C4-2B (cell line): ENCODE measurements at regions not wholly inside any gene's neighbourhood (a gene's known extent, or its start where the extent isn't known, plus 50 kb on each side); places are given as distances from the start of the nearest gene placed in this dataset.

Experiments
- H3K27ac ChIP-seq: fragments of 450-650 bp; 2 replicates; pipeline ENCODE4 v1.5.1; 2017
- ZFX ChIP-seq: fragments of 450-650 bp; IDR thresholded peaks from 2 replicates; pipeline ENCODE4 v1.6.1; 2017
- TF ChIP-seq, protein P1 (sequence below): fragments of 450-650 bp; conservative IDR thresholded peaks from 2 replicates; pipeline ENCODE4 v1.5.1; 2017; ENCODE audit warnings: mild to moderate bottlenecking

DNA sequence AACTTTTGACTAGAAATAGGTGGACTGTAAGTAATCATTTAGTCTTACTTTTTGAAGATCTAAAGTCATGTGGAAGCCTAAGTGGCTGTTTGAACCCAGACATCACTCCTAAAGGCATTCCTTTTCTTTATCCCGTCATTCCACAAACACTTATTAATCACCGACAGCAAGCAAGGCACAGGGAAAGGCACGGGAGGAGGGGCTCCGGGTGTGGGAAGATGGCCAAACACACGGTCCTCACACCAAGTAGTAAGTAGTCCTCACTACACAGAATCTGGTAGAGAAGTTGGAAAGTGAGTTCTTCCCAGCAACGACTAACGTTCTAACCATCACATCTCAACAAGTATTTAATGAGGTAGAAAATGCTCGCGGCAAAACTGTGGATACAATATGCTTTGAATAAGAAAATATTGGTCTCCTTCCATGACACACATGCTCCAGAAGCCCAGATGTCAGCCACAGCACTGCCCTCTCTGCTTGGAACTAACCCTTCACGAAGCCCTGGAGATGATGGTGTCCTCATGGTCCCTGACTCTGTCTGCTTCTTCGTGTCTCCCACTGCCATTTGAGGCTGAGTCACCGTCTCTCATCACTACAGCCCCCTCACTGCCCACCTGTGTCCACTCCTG, 202.2 kb downstream of the OPA1 start:
- TF ChIP-seq, protein P1, sequence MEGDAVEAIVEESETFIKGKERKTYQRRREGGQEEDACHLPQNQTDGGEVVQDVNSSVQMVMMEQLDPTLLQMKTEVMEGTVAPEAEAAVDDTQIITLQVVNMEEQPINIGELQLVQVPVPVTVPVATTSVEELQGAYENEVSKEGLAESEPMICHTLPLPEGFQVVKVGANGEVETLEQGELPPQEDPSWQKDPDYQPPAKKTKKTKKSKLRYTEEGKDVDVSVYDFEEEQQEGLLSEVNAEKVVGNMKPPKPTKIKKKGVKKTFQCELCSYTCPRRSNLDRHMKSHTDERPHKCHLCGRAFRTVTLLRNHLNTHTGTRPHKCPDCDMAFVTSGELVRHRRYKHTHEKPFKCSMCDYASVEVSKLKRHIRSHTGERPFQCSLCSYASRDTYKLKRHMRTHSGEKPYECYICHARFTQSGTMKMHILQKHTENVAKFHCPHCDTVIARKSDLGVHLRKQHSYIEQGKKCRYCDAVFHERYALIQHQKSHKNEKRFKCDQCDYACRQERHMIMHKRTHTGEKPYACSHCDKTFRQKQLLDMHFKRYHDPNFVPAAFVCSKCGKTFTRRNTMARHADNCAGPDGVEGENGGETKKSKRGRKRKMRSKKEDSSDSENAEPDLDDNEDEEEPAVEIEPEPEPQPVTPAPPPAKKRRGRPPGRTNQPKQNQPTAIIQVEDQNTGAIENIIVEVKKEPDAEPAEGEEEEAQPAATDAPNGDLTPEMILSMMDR = no peak
- no peak for TF ChIP-seq ZFX

DNA sequence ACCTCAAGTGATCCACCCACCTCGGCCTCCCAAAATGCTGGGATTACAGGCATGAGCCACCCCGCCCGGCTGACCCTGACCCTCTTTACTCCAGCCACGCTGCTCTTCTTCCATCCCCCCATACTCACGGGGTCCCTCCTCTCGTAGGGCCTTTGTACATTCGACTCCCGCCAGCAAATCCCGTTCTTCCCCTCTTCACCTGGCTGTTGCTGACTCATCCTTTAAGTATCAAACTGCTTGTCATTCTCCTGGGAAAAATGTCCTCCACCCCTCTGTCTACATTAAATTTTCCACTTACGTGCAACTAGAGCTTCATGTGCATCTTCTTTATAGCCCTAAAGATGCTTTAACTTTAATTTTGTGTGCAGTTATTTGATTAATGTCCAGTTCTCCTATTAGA, 203.1 kb downstream of the OPA1 start:
- H3K27ac ChIP-seq = no peak overlapping the region
- no peak for TF ChIP-seq ZFX
- TF ChIP-seq, protein P1 = no peak

More for the DNA sequence above, 202.2 kb downstream of the OPA1 start:
- H3K27ac ChIP-seq = no peak overlapping the region

DNA sequence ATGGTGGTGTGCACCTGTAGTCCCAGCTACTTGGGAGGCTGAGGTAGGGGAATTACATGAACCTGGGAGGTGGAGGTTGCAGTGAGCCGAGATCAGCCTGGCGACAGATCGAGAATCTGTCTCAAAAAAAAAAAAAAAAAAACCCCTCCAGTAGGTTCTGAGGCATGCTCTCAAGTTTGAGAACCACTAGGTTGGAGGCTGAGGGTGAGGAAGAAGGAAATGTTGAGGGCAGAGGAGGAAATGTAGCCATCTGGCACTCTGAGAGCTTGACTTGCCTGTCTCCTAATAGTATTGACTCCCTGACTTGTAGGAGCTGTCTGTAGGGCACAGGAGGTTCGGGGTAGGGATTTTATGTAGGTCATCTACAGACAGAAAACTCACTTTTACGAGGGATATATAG, 204.6 kb downstream of the OPA1 start:
- TF ChIP-seq, protein P1 = no peak
- no peak for TF ChIP-seq ZFX
- H3K27ac ChIP-seq = no peak overlapping the region

DNA sequence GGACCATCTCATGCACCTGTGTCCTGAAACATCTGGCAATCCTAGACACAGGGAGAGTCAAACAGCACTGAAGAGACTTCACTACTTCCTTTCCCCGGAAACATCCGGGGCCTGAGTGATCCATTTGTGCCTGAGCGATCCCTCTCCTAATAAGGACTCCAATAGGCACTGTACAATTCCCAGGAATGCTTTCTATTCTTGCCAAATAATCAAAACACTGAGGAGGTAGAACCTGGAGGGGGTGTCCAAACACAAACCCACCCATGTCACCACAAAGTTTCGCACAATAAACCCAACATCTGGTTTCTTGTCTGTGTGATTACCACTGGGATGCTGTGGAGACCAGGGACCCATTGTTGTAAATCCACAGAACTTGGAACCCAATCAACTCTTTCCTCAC, 205.0 kb downstream of the OPA1 start:
- no peak for TF ChIP-seq ZFX
- TF ChIP-seq, protein P1 = no peak
- no peak overlapping the region for H3K27ac ChIP-seq

DNA sequence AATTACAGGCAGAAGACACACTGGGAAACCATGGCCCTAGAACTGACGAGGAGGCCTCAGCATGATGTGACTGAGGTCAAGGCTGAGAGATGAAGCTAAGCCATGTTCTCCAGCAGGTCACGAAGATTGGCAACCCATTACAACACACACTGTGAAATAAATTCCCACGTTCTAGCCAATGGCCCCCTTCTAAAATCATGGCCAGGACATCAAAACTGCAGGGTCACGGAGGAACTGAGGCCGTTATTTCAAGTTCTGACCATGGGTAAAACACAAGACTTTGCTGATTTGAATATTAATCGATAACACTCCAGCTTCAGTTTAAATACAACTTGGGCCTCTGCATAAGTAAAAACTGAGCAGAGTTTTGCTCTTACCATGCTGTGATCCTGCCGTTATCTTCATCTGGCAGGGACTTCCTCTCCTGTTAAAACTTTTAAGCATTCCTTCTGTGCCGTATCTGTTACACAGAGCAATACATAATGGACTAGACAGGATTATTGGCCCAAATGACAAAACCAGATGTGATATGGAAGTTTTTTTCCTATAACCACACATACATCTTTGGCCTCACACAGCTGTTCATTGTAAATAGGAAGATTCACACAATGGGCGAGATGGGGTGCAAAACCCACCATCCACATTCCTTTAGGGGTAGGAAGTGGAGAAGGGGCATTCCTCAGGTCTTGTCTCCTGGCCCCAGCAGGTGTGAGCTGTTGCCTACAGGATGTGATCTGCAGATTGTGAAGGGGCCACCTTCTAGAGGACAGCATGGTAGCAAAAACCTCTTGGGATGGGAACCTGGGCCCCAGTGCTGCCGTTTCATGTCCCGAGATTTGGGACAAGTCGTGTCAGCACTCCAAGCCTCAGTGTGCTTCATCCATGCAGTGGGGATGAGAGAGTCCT, 207.4 kb downstream of the OPA1 start:
- TF ChIP-seq, protein P1 = no peak
- no peak overlapping the region for H3K27ac ChIP-seq

DNA sequence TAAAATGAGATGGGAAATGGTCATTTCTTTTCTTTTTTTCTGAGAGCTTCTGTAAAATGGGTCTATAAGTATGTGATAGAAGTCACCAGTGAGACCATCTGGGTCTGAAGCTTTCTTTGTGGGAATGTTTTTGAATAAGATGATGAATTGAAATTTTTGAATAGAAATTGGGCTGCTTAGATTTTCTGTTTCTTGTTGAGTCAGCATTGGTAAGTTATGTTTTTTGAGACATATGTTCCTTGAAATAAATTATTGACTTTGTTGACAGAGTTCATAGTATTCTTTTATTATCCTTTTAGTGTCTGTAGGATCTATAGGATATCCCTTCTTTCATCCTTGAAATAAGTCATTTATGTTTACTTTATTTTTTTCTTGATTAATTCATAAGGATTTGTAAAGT, 208.1 kb downstream of the OPA1 start:
- no peak overlapping the region for H3K27ac ChIP-seq
- no peak for TF ChIP-seq ZFX
- TF ChIP-seq, protein P1 = no peak

DNA sequence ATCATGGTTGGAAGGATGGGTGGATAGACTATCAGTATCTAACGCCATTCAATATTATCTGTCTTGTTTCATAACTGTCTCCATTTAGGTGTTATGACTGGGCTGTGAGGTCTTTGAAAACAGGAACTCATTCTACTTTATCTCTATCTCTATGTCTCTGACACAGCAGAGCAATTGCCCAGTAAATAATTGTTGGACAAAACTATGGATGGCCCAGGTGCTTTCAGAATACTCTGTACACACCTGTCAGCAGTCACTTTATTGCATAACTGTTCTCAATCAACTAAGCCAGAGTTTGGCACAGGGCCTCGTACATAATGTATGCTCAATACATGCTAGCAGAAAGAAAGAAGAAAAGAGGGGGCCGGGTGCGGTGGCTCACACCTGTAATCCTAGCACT, 210.3 kb downstream of the OPA1 start:
- no peak overlapping the region for H3K27ac ChIP-seq
- no peak for TF ChIP-seq ZFX
- TF ChIP-seq, protein P1 = no peak
